GM12872 (cell line): ENCODE measurements at regions not wholly inside any gene's neighbourhood (a gene's known extent, or its start where the extent isn't known, plus 50 kb on each side); places are given as distances from the start of the nearest gene placed in this dataset.

ENCODE experiments used
- CTCF ChIP-seq: IDR thresholded peaks from 3 replicates; pipeline ENCODE4 v1.5.1; 2011; ENCODE audit warnings: low read depth, mild to moderate bottlenecking, low read length, moderate library complexity; ENCODE audit not compliant: insufficient read depth

DNA sequence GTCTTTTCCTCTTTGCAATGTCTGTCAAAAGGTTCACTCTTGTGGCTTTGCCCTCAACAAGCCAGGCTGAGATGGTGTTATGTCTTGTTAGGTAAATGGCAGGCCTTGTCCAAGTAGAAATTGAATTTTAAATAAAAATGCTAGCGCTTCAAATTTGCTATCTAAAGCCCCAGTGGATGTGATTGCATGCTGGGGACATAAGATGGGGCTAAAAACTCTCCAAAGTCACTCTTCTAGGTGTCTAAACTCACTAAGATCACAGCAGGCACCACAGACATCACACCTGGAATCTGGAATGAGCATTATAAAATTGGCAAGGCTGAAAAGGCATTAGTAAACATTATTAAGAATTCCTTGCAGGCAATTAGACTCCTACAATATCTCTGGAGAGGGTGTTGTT is 262.7 kb upstream of the CLINT1 start:
- no peak for TF ChIP-seq CTCF

DNA sequence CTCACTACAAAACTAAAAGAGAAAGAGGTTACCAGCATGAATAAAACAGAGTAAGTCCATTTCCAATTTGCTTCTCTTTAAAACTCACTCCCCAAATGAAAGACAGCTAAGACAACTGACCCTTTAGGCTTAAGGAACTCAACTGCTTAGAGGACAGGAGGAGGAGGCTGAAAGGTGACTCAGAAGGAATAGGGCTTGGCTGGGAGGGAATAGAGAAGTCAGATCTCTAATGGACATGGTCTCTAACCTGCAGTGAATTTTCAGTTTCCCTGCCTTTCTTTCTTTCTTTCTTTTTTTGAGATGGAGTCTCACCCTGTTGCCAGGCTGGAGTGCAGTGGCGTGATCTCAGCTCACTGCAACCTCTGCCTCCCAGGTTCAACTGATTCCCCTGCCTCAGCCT is 261.8 kb upstream of the CLINT1 start:
- no peak for TF ChIP-seq CTCF

- TF ChIP-seq CTCF: no peak
Measured at GRCh38 chr5:158119961-158120723, 261.2 kb upstream of the CLINT1 start.

GRCh38 chr5:158117467-158118160 is 258.7 kb upstream of the CLINT1 start:
- TF ChIP-seq CTCF: no peak

- TF ChIP-seq CTCF: no peak
Measured at GRCh38 chr5:158116965-158117364, 258.0 kb upstream of the CLINT1 start.

DNA sequence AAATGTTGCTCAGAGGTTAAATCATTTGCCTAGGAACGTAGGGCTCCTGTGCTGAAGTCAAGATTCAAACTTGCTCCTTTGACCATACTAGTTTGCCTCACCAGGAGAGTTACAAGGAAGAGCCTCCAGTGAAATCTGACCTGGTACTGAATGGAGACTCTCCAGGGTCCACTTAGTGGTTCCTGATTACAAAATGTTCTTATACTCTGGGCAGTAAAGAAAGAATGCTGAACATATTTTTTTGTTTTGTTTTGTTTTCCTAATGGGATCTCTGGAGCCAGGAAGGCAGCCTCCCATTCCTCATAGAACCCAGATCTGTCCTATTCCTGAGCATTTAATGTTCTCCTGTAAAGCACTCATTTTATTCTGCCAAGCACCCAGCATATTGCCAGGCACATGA is 256.5 kb upstream of the CLINT1 start:
- no peak for TF ChIP-seq CTCF

GRCh38 chr5:158108177-158108576 is 249.2 kb upstream of the CLINT1 start:
- no peak for TF ChIP-seq CTCF
